Right lobe of liver (tissue), 4 donors: ENCODE measurements at regions not wholly inside any gene's neighbourhood (a gene's known extent, or its start where the extent isn't known, plus 50 kb on each side); places are given as distances from the start of the nearest gene placed in this dataset.

Experiments used
- CTCF ChIP-seq, 4 donors: fragments of 200-600 bp in 3 of 4; fragments of 450-650 bp in 1 of 4; IDR thresholded peaks; one replicate each; pipeline versions ENCODE4 v1.5.1 to v1.8.0; 2016 to 2022; ENCODE audit warnings: antibody characterized with exemption in 4 of 4, mild to moderate bottlenecking in 2 of 4
- POLR2A ChIP-seq: fragments of 450-650 bp; IDR thresholded peaks from one replicate; pipeline ENCODE4 v1.6.1; 2017; ENCODE audit warnings: antibody characterized with exemption, mild to moderate bottlenecking
- donor health status: DM: no; HTN: no; CAD: no.
- donor health status: DM: no; HTN: no; CAD: no.
- donor health status: DM: no; HTN: yes; CAD: no.

GRCh38 chr7:54180796-54181195 is 361.4 kb upstream of the VSTM2A start:
- TF ChIP-seq CTCF (IDR thresholded peaks at IDR 0.05) = no peak
- no peak for TF ChIP-seq POLR2A
